ENCODE measurements at regions not wholly inside any gene's neighbourhood (a gene's known extent, or its start where the extent isn't known, plus 50 kb on each side); places are given as distances from the start of the nearest gene placed in this dataset.

DNA sequence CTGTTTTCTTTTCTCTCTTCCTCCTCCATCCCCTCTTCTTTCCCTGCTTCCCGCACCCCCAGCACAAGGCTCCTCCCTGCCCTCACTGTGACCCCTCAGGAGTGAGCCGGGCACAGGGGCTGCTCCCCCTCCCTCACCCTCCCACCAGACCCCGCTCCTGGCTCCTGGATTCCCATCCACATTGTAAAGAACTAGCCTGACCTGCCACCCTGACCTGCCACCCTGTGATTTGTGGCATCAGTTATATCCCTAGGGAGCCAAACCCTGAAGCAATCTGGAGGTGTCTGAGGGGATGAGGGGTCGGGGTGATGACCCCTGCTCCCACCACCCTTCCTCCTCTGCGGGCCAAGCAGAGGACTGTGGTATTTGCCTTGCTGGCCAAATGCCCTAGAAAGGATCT, 98.0 kb upstream of the LHX1 start:
- TF ChIP-seq, protein P1, sequence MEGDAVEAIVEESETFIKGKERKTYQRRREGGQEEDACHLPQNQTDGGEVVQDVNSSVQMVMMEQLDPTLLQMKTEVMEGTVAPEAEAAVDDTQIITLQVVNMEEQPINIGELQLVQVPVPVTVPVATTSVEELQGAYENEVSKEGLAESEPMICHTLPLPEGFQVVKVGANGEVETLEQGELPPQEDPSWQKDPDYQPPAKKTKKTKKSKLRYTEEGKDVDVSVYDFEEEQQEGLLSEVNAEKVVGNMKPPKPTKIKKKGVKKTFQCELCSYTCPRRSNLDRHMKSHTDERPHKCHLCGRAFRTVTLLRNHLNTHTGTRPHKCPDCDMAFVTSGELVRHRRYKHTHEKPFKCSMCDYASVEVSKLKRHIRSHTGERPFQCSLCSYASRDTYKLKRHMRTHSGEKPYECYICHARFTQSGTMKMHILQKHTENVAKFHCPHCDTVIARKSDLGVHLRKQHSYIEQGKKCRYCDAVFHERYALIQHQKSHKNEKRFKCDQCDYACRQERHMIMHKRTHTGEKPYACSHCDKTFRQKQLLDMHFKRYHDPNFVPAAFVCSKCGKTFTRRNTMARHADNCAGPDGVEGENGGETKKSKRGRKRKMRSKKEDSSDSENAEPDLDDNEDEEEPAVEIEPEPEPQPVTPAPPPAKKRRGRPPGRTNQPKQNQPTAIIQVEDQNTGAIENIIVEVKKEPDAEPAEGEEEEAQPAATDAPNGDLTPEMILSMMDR (conservative IDR thresholded peaks at IDR 0.05; ENCODE audit: low read depth, low read length) = no peak
- no peak overlapping the region for H3K4me3 ChIP-seq (ENCODE audit: low read depth, low read length)
- DNase-seq (ENCODE audit: low read depth) = no peak

DNA sequence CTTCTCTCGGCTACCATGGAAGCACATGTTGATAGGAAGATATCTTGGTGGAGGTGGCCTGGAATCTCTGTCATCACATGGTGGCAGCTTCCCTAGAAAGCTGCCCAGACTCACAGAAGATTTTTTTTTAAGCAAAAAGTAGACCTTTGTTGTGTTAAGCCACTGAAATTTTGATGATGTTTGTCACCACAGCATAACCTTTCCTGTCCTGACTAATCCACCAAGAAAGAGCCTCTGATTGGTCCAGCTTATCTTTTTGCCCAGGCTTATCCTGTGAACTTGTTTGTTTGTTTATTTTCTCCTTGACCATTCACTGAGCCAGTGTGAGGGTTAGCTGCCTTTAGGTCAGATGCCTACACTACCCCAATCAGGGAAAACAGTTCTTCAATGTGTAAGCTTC, 96.5 kb upstream of the LHX1 start:
- TF ChIP-seq, protein P1 (conservative IDR thresholded peaks at IDR 0.05; ENCODE audit: low read depth, low read length) = no peak
- no peak overlapping the region for H3K4me3 ChIP-seq (ENCODE audit: low read depth, low read length)
- no peak for DNase-seq (ENCODE audit: low read depth)

DNA sequence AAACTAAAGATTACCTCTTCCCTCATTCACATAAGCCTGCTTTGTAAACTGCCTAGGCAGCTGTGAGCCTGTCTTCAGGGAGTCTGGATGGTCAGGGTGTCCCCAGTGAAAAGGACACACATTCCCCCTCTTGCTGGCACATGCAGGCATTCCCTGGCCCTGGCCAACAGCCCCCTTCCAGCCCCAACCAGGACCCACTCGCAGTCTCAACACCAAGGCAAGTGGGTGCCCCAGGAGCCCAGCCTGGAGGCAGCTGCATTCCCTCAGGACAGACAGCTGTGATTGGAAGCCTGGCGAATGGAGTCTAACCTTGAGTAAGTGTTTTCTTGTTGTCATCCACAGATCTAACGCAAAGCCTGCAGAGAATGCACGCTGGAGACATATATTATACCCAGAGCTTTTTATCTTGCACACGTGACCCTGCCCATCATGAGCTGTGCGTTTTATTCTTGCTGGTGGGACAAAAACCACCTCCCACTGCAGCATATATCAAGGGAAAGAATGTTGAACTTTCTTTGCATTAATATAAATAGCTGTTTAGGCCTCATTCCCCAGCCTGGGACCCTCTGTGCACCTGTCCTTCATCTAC, 95.0 kb upstream of the LHX1 start:
- H3K4me3 ChIP-seq (ENCODE audit: low read depth, low read length) = no peak overlapping the region
- no peak for DNase-seq (ENCODE audit: low read depth)
- TF ChIP-seq, protein P1 (conservative IDR thresholded peaks at IDR 0.05; ENCODE audit: low read depth, low read length) = no peak

DNA sequence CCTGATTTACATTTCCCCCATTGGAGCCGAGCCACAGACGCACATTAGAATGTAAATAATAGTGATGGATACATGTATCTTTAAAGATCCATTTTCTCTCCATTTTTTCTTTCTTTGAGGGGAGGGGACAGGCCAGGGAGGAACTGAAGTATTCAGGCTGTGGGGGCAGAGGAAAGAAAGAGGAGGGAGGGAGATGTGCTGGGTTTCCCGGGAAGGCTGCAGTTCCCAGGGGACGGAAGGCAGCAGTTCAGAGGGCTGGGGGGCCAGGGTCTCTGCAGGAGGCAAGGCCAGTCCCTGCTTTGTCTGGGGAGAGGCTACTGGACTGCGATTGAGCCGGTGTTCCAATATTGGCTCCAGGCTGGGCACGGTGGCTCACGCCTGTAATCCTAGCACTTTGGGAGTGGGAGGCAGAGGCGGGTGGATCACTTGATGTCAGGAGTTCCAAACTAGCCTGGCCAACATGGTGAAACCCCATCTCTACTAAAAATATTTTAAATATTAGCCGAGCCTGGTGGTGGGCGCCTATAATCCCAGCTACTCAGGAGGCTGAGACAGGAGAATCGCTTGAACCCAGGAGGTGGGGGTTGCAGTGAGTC, 94.2 kb upstream of the LHX1 start:
- DNase-seq (ENCODE audit: low read depth) = no peak
- TF ChIP-seq, protein P1 (conservative IDR thresholded peaks at IDR 0.05; ENCODE audit: low read depth, low read length) = no peak
- no peak overlapping the region for H3K4me3 ChIP-seq (ENCODE audit: low read depth, low read length)

DNA sequence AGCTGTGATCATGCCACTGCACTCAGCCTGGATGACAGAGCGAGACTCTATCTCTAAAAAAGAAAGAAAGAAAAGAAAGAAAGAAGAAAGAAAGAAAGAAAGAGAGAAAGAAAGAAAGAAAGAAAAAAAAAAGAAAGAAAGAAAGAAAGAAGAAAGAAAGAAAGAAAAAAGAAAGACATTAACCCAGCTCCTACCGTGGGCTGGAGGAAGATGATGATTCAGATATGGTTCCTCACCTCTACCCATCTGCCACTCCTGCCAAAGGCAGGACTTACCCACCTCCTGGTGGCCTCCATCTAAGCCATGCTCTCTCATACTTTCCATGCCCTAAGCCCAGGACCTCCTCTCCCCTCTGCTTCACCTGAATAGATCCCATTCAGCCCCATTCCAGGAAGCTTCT, 93.3 kb upstream of the LHX1 start:
- no peak for DNase-seq (ENCODE audit: low read depth)

DNA sequence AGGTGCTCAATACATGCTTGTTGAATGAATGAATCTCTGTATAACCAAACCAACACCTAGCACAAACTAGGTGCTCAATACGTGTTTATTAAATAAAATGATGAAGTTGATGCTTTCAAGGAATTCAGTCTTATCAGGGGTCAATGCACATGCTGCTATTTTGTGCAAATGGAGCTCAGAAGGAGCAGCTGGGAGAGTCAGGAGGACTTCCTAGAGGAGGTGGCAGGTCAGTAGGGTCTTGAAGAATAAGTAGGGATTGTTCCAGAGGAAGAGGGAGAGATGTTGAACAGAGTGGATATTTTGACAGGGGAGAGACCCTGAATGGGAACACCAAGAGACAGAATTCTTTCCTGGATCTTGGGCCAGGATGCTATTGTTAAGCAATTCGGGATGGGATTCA, 92.7 kb upstream of the LHX1 start:
- DNase-seq (ENCODE audit: low read depth) = no peak
- TF ChIP-seq, protein P1 (conservative IDR thresholded peaks at IDR 0.05; ENCODE audit: low read depth, low read length) = no peak
- no peak overlapping the region for H3K4me3 ChIP-seq (ENCODE audit: low read depth, low read length)

More for the DNA sequence above, 93.3 kb upstream of the LHX1 start:
- no peak overlapping the region for H3K4me3 ChIP-seq (ENCODE audit: low read depth, low read length)
- TF ChIP-seq, protein P1 (conservative IDR thresholded peaks at IDR 0.05; ENCODE audit: low read depth, low read length) = no peak

DNA sequence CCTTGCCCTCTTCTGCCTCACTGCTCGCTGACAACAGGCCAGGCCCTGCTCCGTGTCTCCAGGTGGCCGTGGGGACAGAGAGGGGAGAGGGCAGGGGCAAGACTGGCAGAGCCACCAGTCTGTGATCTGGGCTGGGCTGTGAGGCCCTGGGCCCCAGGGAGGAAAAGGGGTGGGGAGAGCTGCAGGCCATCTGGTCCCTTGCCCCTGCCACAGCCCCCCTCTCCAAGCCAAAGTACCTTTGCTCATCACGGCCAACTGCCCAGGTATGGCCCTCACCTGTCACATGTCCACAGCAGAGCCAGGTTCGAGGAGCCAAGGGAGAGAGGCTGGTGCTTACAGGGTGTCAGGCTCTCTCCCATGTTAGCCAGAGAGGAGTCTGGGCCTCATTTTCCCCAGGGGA, 91.4 kb upstream of the LHX1 start:
- no peak overlapping the region for H3K4me3 ChIP-seq (ENCODE audit: low read depth, low read length)
- no peak for DNase-seq (ENCODE audit: low read depth)
- TF ChIP-seq, protein P1 (conservative IDR thresholded peaks at IDR 0.05; ENCODE audit: low read depth, low read length) = no peak

Data from epithelial cell of proximal tubule (primary cell).